ENCODE measurements at regions not wholly inside any gene's neighbourhood (a gene's known extent, or its start where the extent isn't known, plus 50 kb on each side); places are given as distances from the start of the nearest gene placed in this dataset.

DNA sequence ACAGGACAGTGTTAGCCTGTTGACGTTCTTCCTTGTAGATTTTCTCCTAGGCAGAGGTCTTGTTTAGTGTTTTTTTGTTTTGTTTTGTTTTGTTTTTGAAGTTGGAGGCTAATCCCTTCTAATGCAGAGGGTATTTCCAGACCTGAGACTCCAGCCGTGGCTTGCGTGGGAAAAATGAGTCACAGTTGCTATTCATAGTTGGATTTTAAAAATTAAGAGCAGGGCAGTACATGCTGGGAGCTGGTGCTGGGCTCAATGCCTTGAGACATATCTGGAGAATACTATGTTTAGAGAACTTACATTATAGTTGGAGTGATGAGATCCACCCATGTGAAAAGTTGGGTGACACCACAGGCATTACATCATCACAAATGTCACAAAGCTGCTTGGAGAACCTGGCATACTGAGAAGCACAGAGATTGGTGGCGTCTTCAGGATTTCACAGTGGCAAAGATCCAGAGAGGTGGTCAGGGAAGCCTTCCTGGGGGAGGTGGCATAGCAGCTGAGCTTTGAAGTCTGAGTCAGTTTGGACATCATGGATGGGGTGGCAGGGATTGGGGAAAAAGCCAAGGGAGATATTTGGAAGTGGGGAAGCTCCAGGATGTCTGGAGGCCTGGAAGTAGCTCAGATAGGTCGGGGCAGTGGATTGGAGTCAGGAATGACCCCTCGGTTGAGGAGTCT is 249.4 kb downstream of the LOXHD1 start:
- Histone ChIP-seq H3K79me2 (no peaks in the 10 kb centered on the region), H4K20me1 (ENCODE audit: insufficient read depth, poor library complexity, severe bottlenecking) (no peaks in the 10 kb centered on the region), H3K36me3 (replicated peaks; ENCODE audit: insufficient read depth, low read depth) (no peaks in the 10 kb centered on the region), H3K4me3 (no peak overlapping the region), H3K4me1 (ENCODE audit: insufficient read depth) (peaks cover 7% of the 10 kb centered on the region), H3K9me2 (replicated peaks; ENCODE audit: insufficient read depth) (no peaks in the 10 kb centered on the region), H3K4me2 (no peak overlapping the region), H2AFZ (no peak overlapping the region), H3K27ac (peak overlapping the region; percentile 26), H3K9me3 (ENCODE audit: low read depth) (no peaks in the 10 kb centered on the region), H3K27me3 (no peaks in the 10 kb centered on the region)
- DNase-seq (ENCODE audit: low spot score), result peak; percentile 60
- TF ChIP-seq EZH2 (IDR thresholded peaks at IDR 0.05; ENCODE audit: borderline replicate concordance) (no peak), EZH2phosphoT487 (IDR thresholded peaks at IDR 0.05; ENCODE audit: low read depth, severe bottlenecking, unreplicated experiment) (no peak), CTCF (IDR thresholded peaks at IDR 0.05; ENCODE audit: poor library complexity) (no peak)
- 75% methylated on average over 6 of the region's 6 CpGs for WGBS (ENCODE audit: low lambda C conversion rate, missing lambda C conversion rate)

GRCh38 chr18:46408334-46408987 is 248.6 kb downstream of the LOXHD1 start:
- H3K27me3 ChIP-seq, result no peaks in the 10 kb centered on the region
- H3K4me3 ChIP-seq, result no peak overlapping the region
- no peaks in the 10 kb centered on the region for H3K9me3 ChIP-seq (ENCODE audit: low read depth)
- 54% methylated on average over 6 of the region's 6 CpGs for WGBS (ENCODE audit: low lambda C conversion rate, missing lambda C conversion rate)
- no peak overlapping the region for H2AFZ ChIP-seq
- H3K4me1 ChIP-seq (ENCODE audit: insufficient read depth), result peaks cover 14% of the 10 kb centered on the region
- H3K79me2 ChIP-seq, result no peaks in the 10 kb centered on the region
- H3K9me2 ChIP-seq (replicated peaks; ENCODE audit: insufficient read depth), result no peaks in the 10 kb centered on the region
- H3K4me2 ChIP-seq, result no peak overlapping the region
- H4K20me1 ChIP-seq (ENCODE audit: insufficient read depth, poor library complexity, severe bottlenecking), result no peaks in the 10 kb centered on the region
- DNase-seq (ENCODE audit: low spot score), result no peak
- no peaks in the 10 kb centered on the region for H3K36me3 ChIP-seq (replicated peaks; ENCODE audit: insufficient read depth, low read depth)
- peak; percentile 25 for TF ChIP-seq CTCF (IDR thresholded peaks at IDR 0.05; ENCODE audit: poor library complexity)
- no peak for TF ChIP-seq EZH2phosphoT487 (IDR thresholded peaks at IDR 0.05; ENCODE audit: low read depth, severe bottlenecking, unreplicated experiment)
- no peak for TF ChIP-seq EZH2 (IDR thresholded peaks at IDR 0.05; ENCODE audit: borderline replicate concordance)
- H3K27ac ChIP-seq, result no peak overlapping the region

DNA sequence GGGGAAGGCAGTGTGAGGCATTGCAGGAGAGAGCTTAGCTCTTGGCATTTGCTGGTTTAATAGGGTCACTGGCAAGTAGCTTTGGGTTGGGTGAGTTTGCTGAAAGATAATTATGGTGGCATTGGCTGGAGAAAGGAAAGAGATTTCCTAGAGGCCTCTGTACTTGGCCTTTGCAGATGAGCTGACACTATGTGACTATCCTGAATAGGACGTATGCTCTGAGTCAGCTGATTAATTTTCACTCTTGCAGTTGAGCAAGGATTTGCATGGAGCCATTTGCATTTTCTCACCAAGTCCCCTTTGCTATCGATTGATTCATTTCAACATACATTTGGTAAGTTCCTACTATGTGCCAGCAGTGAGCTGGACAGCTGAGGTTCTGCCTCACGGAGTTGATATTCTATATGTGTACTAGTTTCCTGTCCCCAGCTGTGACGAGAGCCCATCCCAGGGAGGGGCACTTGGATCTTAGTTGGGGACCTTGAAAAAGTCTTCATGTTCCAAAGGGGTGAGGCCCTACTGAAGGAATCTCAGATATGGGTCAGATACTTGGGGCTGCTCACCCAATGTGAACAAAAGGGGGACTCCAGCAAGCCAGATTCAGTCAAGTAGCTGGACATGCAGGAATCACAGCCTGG is 245.7 kb downstream of the LOXHD1 start:
- no peak for TF ChIP-seq EZH2phosphoT487 (IDR thresholded peaks at IDR 0.05; ENCODE audit: low read depth, severe bottlenecking, unreplicated experiment)
- no peak for TF ChIP-seq EZH2 (IDR thresholded peaks at IDR 0.05; ENCODE audit: borderline replicate concordance)
- no peak for TF ChIP-seq CTCF (IDR thresholded peaks at IDR 0.05; ENCODE audit: poor library complexity)
- Histone ChIP-seq H3K4me2 (no peak overlapping the region), H3K4me1 (ENCODE audit: insufficient read depth) (peaks cover 18% of the 10 kb centered on the region), H2AFZ (no peak overlapping the region), H4K20me1 (ENCODE audit: insufficient read depth, poor library complexity, severe bottlenecking) (no peaks in the 10 kb centered on the region), H3K9me2 (replicated peaks; ENCODE audit: insufficient read depth) (no peaks in the 10 kb centered on the region), H3K79me2 (no peaks in the 10 kb centered on the region), H3K9me3 (ENCODE audit: low read depth) (no peaks in the 10 kb centered on the region), H3K36me3 (replicated peaks; ENCODE audit: insufficient read depth, low read depth) (no peaks in the 10 kb centered on the region), H3K27me3 (no peaks in the 10 kb centered on the region), H3K27ac (no peak overlapping the region), H3K4me3 (no peak overlapping the region)
- 88% methylated on average over 4 of the region's 4 CpGs for WGBS (ENCODE audit: low lambda C conversion rate, missing lambda C conversion rate)
- DNase-seq (ENCODE audit: low spot score), result no peak

Data from hepatocyte (in vitro differentiated cells).